ENCODE measurements at regions not wholly inside any gene's neighbourhood (a gene's known extent, or its start where the extent isn't known, plus 50 kb on each side); places are given as distances from the start of the nearest gene placed in this dataset.

DNA sequence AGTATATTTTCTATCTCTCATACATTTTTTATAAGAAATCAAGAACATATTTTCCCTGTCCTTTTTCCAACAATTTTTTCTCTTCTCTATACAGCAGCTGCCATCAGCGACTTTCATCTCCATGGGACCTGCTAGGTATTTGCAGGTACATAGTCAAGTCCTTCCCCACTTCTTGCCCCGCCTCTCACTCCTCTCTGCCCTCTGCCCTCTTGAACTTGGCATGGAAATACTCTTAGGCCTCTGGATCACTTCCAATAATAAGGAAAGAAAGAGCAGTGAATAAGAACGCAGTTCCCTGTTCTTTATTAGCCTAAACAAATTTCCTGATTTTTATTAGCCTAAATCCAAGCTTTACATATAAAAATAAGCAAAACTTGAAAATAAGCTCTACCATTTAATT, 353.1 kb downstream of the SEC23A start:
- in situ Hi-C loops (cut with HindIII; ENCODE audit: low pct_unique_long_range_greater_than_20kb, low sequenced_read_pairs) = no loop called here

DNA sequence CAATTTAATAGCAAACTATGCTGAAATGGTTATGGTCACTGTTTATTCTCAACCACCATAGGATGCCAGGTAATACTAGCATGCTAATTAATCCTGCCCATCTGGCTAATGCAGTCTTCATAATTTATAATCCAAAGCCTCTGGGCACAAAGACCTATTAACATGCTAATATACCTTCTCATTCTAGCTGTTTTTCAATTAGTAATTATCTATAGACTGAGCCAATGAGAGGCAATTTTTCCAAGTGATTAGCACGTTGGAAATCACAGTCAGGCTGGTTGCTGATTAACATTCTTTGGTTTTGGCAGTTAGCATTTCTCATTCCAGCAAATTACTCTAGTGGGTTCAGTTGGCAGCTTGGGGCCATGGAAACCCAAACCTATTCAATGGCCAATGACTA, 357.2 kb downstream of the SEC23A start:
- no peak for DNase-seq (ENCODE audit: low read depth)
- in situ Hi-C loops (cut with HindIII; ENCODE audit: low pct_unique_long_range_greater_than_20kb, low sequenced_read_pairs) = no loop called here

More for the DNA sequence above, 353.1 kb downstream of the SEC23A start:
- no peak for DNase-seq (ENCODE audit: low read depth)

DNA sequence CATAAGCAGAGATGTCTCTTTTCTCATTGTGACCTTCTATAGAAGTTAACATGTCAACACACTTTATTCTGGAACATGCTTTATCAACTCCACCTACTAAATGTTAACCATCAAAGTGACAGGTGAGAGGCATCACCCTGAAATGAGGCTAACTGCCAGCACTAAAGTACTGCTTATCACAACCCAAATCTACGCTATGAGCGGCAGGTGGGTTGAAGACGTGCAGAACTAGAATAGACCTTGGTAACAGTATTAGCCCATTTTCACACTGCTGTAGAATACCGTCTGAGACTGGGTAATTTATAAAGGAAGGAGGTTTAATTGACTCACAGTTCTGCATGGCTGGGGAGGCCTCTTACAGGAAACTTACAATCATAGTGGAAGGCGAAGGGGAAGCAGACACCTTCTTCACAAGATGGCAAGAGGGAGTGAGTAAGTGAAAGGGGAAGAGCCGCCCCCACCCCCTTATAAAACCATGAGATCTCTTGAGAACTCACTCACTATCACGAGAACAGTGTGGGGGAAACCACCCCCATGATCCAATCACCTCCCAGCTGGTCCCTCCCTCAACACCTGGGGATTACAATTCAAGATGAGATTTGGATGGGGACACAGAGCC, 359.0 kb downstream of the SEC23A start:
- in situ Hi-C loops (cut with HindIII; ENCODE audit: low pct_unique_long_range_greater_than_20kb, low sequenced_read_pairs) = no loop called here
- DNase-seq (ENCODE audit: low read depth) = no peak

DNA sequence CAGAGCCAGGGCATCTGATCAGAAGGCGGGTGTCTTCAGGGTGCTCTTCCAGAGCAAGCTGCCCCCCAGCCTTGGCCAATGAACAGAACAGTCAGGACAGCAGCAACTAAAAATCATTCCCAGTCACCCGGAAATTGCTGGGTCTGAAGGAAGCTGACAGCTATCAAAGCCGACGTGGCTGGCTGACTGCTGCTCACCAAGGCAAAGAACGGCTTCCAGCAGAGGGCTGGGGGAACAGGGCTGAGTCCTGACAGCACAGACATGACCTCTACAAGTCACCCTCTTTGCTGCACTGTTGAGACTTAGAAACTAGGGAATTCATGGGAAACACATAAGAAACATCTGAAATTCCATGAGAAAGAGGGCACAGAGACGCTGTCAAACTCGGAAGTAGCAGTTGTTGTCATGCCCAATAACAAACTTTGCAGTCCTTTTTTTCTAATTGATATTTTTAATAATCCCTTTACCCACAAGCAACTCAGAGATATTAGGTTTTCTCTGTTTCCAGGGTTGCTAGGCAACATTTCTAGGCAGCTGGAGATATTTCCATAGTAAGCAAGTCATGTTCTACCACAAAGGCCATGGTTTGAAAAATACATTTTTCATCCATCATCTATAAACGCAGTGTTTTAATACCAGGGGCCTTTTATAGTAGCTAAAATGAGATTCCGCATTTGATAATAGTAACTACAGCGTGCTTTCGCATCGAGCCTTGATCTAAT, 365.2 kb downstream of the SEC23A start:
- DNase-seq (ENCODE audit: low read depth) = no peak
- in situ Hi-C loops (cut with HindIII; ENCODE audit: low pct_unique_long_range_greater_than_20kb, low sequenced_read_pairs) = no loop called here

DNA sequence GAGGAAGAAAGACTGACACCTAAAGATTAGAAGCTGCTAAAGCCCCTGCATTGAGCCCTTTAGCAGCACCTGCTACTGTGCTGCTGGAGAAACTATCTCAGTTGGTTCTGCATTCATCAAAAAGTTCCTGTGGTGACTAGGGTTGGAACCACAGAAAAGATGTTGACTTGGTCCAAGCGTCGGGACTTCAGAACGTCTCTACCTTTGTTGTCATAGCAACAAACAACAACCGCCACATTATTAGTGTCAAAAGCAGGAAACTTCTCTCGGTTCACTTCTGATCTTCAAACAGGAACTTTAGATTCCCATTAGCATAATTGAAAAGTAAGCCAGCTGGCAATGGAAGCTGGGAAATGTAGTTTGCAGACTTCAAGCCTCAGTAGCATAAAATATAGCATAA, 368.0 kb downstream of the SEC23A start:
- in situ Hi-C loops (cut with HindIII; ENCODE audit: low pct_unique_long_range_greater_than_20kb, low sequenced_read_pairs) = no loop called here
- no peak for DNase-seq (ENCODE audit: low read depth)

DNA sequence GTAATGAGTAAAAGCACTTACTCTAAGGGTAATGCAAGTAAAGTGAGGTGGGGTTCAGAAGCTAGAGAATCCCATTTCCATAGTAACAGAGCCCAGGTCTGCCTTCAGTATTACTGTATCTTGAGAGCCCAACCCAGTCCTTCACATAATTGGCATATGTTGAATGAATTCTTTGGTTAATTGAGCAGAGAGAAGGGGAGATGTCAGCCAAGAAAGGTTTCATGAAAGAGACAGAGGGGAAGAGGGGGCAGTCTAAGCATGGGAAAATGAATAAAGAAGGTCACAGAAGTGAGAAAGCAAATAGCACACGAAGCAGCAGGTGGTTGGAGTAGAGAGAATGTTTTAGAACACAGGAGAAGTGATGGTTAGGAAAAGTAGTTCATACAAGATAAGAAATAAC, 371.1 kb downstream of the SEC23A start:
- in situ Hi-C loops (cut with HindIII; ENCODE audit: low pct_unique_long_range_greater_than_20kb, low sequenced_read_pairs) = no loop called here
- DNase-seq (ENCODE audit: low read depth) = no peak

DNA sequence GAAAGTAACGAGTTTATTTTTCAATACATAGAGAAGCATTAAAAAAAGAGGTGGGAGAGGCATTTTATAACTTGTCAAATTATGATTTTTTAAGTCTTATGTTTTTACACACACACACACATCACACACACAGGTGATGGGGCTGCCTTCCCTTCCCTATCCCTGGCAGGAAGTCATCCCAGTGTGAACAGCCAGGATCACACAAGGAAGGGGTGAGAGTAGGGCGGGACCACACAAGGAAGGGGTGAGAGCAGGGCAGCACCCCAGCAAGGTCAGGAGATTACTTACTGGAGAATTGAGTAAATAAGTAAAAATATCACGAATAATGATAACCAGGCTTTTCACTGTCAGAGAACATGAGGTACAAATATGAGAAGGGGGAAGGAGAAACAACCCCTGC, 372.6 kb downstream of the SEC23A start:
- in situ Hi-C loops (cut with HindIII; ENCODE audit: low pct_unique_long_range_greater_than_20kb, low sequenced_read_pairs) = no loop called here
- no peak for DNase-seq (ENCODE audit: low read depth)

DNA sequence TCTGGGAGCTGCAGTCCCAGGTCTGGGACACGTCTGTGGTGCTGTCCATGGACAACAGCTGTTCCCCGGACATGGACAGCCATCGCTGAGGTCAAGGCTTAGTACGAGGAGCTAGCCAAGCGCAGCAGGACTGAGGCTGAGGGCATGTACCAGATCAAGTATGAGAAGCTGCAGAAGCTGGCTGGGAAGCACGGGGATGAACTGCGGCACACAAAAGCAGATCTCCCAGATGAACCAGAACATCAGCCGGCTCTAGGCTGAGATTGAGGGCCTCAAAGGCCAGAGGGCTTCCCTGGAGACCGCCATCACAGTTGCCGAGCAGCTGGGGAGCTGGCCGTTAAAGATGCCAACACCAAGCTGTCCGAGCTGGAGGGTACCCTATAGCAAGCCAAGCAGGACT, 375.3 kb downstream of the SEC23A start:
- DNase-seq (ENCODE audit: low read depth) = no peak
- in situ Hi-C loops (cut with HindIII; ENCODE audit: low pct_unique_long_range_greater_than_20kb, low sequenced_read_pairs) = no loop called here

DNA sequence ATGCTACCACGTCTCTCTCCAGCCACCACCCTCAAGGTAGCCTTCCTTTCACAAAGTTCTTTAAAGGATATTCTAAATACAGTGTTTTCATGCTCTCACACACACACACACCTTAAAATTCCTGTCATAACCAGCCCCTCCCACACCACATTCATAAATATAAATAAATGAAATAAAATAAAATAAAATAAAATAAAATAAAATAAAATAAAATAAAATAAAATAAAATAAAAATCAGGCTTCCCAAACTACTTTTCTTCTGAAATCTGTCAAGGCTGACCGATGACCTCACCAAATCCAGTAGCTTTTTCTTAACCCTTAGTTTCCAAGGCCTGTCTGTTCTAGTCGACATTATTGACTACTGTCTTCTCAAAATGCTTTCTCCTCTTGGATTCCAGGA, 378.4 kb downstream of the SEC23A start:
- in situ Hi-C loops (cut with HindIII; ENCODE audit: low pct_unique_long_range_greater_than_20kb, low sequenced_read_pairs) = no loop called here
- no peak for DNase-seq (ENCODE audit: low read depth)

DNA sequence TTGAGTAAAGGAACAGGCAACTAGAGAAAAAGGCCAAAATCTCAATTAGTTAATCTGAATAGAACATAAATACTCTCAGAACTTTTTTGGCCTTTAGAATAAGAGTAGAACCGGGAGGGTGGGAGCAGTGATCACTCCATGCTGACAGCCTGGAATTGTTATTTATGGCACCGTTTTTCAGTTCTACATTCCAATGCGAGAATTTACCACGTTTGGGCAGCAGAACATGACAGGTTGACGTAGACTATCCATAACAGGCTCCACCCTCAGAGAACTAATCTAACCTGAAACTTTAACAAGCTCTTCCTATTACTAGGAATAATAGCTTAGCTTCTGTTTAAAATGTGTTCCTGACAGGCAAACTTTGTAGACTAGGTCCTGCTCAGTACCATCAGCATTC, 379.1 kb downstream of the SEC23A start:
- in situ Hi-C loops (cut with HindIII; ENCODE audit: low pct_unique_long_range_greater_than_20kb, low sequenced_read_pairs) = no loop called here

DNA sequence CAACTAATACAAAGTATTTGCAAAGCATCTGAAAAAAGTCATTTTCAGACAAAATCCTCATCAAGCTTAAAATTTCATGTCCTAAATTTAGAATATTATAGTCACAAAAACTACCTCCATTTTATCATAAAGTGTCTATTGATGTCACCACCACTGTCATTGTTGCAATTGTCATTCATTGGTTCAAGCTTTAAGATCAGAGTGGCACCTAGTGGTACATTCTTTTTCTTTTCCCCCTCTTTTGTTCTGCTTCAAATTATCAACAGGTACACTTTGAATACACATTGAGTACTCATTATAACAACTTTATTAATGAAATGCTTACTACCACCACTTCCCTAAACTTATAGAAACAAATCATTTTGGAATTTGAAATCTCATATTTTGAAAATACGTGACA, 379.8 kb downstream of the SEC23A start:
- DNase-seq (ENCODE audit: low read depth) = no peak
- in situ Hi-C loops (cut with HindIII; ENCODE audit: low pct_unique_long_range_greater_than_20kb, low sequenced_read_pairs) = no loop called here

More for the DNA sequence above, 379.1 kb downstream of the SEC23A start:
- DNase-seq (ENCODE audit: low read depth) = no peak

DNA sequence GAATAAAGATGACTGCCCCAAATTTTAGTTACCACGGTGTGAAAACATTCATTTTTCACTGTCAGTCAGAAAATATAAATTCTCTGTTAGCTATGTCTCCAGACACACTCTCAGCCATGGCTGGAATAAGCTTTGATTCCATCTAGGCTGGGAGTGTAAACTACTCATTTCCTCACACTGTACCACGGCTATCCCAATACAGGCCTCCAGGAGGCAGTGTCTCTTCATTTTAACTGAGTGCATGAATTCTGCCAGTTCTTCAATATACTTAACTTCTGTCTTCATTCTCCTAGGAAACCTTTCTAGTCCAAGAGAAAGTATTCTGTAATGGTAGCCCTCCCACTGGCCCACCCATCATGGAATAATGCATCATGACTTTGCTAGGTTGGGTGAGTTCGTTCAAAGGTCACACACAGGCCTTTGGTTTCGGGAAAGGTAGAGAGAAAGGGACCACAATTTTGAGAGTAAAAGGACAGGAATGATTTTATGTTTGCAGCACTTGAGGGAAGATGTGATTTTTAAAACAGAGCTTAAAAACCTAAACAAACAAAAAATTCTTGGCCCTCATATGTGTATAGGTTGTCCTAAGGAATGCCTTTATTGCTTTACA, 381.1 kb downstream of the SEC23A start:
- in situ Hi-C loops (cut with HindIII; ENCODE audit: low pct_unique_long_range_greater_than_20kb, low sequenced_read_pairs) = no loop called here
- peak; percentile 16 for DNase-seq (ENCODE audit: low read depth)

DNA sequence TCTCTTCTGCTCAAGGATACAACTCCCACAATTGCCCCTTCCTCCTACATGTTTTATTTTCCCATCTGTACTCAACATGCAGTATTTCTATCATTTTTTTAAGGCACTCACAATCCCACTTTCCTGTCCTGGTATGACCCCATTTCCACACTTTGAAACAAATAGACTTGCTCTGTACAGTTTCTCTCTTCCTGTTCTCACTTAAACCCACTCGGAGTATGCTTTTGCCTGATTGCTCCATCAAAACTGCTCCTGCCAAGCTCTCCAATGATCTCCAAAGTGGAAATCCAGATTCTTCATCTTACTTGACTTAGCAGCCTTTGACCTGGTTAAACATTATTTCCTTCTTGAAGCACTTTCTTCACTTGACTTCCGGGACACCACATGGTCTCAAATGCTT, 384.5 kb downstream of the SEC23A start:
- in situ Hi-C loops (cut with HindIII; ENCODE audit: low pct_unique_long_range_greater_than_20kb, low sequenced_read_pairs) = no loop called here
- DNase-seq (ENCODE audit: low read depth) = no peak

DNA sequence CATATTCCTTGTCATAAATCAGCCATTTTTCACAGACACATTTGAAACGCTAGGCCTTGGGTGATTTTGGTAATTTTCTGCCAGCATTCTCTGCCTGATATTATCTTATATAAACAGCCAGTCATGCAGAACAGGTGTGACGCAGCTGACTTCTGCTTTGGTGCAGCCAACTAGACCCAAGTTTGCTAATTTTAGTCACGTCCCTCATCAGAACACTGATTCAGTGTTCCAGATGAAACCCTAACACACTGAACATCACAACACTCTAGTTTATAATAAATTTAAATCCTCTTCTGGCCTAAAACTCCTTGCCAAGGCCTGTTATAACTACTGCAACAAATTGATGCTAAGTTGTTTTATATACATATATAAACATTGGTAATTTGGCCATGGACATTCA, 386.1 kb downstream of the SEC23A start:
- in situ Hi-C loops (cut with HindIII; ENCODE audit: low pct_unique_long_range_greater_than_20kb, low sequenced_read_pairs) = no loop called here
- peak; percentile 53 for DNase-seq (ENCODE audit: low read depth)

DNA sequence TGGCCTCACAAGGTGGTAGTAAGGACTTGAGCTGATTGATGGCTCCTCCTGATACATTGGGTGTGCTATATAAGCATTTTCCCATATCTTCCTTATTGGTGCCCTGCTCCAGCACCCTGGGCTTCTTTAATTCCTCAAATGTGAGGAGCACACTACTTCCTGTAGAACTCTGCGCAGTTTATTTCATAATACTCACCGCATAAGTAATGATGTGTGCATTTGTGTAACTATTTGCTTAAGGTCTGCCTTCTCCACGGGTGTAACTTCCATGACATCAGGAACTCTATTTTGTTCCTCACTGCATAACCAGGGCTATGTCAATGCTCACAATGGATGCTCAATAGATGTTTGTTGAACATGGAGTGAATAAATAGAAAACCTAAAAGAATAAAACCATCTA, 392.2 kb downstream of the SEC23A start:
- DNase-seq (ENCODE audit: low read depth) = no peak
- in situ Hi-C loops (cut with HindIII; ENCODE audit: low pct_unique_long_range_greater_than_20kb, low sequenced_read_pairs) = no loop called here

DNA sequence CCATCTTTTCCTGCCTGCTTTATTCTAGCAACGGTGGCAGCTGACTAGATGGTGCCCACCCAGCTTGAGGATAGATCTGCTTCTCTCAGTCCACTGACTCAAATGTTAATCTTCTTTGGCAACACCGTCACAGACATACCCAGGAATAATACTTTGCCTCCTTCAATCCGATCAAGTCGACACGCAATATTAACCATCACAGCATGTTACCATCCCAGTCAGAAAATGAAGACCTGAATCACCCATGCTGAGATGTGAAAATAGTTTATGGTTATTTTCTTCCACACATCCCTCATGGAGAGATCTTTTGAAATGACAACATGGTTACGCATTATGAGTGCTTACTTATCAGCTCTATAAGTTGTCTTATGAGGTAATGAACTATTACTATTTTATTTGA, 392.8 kb downstream of the SEC23A start:
- in situ Hi-C loops (cut with HindIII; ENCODE audit: low pct_unique_long_range_greater_than_20kb, low sequenced_read_pairs) = no loop called here
- no peak for DNase-seq (ENCODE audit: low read depth)

DNA sequence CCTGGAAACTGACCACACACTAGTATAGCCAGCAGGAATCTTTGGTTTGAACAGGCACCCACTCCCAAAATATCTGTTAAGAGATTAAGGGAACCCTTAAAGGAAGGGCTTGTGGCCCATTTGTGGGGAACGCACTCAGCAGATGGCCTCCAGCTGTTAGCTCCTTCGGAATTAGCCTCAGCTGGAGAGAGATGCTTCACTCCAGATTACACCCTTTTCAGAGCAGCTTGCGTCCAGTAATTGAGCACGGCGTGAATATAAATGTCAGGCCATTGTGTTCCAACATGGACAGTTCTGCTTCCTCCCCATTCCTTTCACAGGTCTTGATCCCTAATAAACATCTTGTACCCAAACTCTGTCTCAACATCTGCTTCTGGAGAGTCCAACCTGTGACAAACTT, 397.8 kb downstream of the SEC23A start:
- DNase-seq (ENCODE audit: low read depth) = no peak
- in situ Hi-C loops (cut with HindIII; ENCODE audit: low pct_unique_long_range_greater_than_20kb, low sequenced_read_pairs) = no loop called here

DNA sequence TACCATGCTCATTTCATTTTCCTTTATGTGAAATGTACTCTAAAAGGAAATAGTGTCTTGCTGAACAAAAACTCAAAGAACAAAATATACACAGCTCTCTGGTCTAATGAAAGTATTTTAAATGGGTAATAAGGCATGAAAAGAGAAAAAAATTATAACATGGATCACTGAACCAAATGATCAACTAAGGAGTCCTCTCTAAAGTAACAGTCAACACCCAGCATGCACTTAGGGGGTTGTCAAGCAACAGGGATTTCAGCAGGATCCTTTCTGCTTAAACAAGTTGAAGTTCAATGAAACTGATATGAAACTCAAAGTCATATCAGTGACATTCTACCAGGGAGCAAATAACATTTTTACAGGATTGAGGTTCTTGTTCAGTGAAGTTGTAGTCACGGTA, 398.8 kb downstream of the SEC23A start:
- no peak for DNase-seq (ENCODE audit: low read depth)
- in situ Hi-C loops (cut with HindIII; ENCODE audit: low pct_unique_long_range_greater_than_20kb, low sequenced_read_pairs) = no loop called here

DNA sequence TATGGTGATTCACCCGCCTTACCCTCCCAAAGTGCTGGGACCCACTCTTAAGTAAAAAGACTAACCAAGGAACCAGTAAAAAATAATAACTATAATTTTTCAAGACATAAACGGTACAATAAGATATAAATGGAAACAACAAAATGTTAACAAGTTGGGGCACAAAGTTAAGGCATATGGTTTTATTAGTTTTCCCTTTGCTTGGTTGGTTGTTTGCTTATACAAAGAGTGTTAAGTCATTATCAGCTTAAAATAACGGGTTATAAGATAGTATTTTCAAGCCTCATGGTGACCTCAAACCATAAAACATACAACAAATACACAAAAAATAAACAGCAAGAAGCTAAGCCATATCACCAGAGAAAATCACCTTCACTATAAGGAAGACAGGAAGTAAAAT, 406.1 kb downstream of the SEC23A start:
- in situ Hi-C loops (cut with HindIII; ENCODE audit: low pct_unique_long_range_greater_than_20kb, low sequenced_read_pairs) = no loop called here
- DNase-seq (ENCODE audit: low read depth) = no peak

DNA sequence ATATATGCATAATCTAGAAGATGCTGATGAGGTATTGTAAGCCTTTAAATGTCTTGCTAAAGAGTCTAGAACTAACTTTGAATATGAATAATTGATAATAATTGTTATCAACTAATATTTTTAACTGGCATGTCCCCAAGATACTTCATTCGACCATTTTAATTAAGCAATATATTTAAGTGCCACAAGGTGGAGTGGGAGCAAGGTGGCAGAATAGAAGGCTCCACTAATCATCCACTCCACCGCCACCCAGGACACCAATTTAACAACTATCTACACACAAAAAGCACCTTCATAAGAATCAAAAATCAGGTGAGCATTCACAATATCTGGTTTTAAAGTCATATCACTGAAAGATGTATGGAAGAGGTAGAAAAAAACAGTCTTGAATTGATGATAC, 409.6 kb downstream of the SEC23A start:
- no peak for DNase-seq (ENCODE audit: low read depth)
- in situ Hi-C loops (cut with HindIII; ENCODE audit: low pct_unique_long_range_greater_than_20kb, low sequenced_read_pairs) = no loop called here
